ENCODE measurements at regions not wholly inside any gene's neighbourhood (a gene's known extent, or its start where the extent isn't known, plus 50 kb on each side); places are given as distances from the start of the nearest gene placed in this dataset.

GRCh38 chr6:138607478-138608433 is 108.5 kb upstream of the NHSL1 start:
- Mint-ChIP-seq H3K27me3 (no peaks in the 10 kb centered on the region), H3K4me3 (ENCODE audit: low read depth) (no peak overlapping the region), H3K4me1 (ENCODE audit: low read depth) (peaks cover 8% of the 10 kb centered on the region), H3K36me3 (ENCODE audit: insufficient read depth) (no peaks in the 10 kb centered on the region), H3K9me3 (ENCODE audit: low read depth) (no peaks in the 10 kb centered on the region), H3K27ac (no peak overlapping the region)
- no peak for TF ChIP-seq CTCF (IDR thresholded peaks at IDR 0.05; ENCODE audit: unreplicated experiment)
- DNase-seq (ENCODE audit: low spot score, unreplicated experiment): no peak

- Mint-ChIP-seq H3K27me3 (no peaks in the 10 kb centered on the region), H3K4me3 (ENCODE audit: low read depth) (no peak overlapping the region), H3K9me3 (ENCODE audit: low read depth) (no peaks in the 10 kb centered on the region), H3K27ac (no peak overlapping the region), H3K4me1 (ENCODE audit: low read depth) (peaks cover 8% of the 10 kb centered on the region), H3K36me3 (ENCODE audit: insufficient read depth) (no peaks in the 10 kb centered on the region)
- no peak for DNase-seq (ENCODE audit: low spot score, unreplicated experiment)
- no peak for TF ChIP-seq CTCF (IDR thresholded peaks at IDR 0.05; ENCODE audit: unreplicated experiment)
Observed at GRCh38 chr6:138608896-138609295, 109.6 kb upstream of the NHSL1 start.

- no peak overlapping the region for H3K4me3 Mint-ChIP-seq (ENCODE audit: low read depth)
- no peaks in the 10 kb centered on the region for H3K36me3 Mint-ChIP-seq (ENCODE audit: insufficient read depth)
- peaks cover 8% of the 10 kb centered on the region for H3K4me1 Mint-ChIP-seq (ENCODE audit: low read depth)
- TF ChIP-seq CTCF (IDR thresholded peaks at IDR 0.05; ENCODE audit: unreplicated experiment): no peak
- no peaks in the 10 kb centered on the region for H3K9me3 Mint-ChIP-seq (ENCODE audit: low read depth)
- H3K27me3 Mint-ChIP-seq: no peaks in the 10 kb centered on the region
- DNase-seq (ENCODE audit: low spot score, unreplicated experiment): no peak
- H3K27ac Mint-ChIP-seq: no peak overlapping the region
Observed at GRCh38 chr6:138609801-138610430, 110.6 kb upstream of the NHSL1 start.

GRCh38 chr6:138610816-138611215 is 111.5 kb upstream of the NHSL1 start:
- H3K36me3 Mint-ChIP-seq (ENCODE audit: insufficient read depth): no peaks in the 10 kb centered on the region
- TF ChIP-seq CTCF (IDR thresholded peaks at IDR 0.05; ENCODE audit: unreplicated experiment): no peak
- peaks cover 4% of the 10 kb centered on the region for H3K4me1 Mint-ChIP-seq (ENCODE audit: low read depth)
- no peak overlapping the region for H3K27ac Mint-ChIP-seq
- H3K9me3 Mint-ChIP-seq (ENCODE audit: low read depth): no peaks in the 10 kb centered on the region
- H3K4me3 Mint-ChIP-seq (ENCODE audit: low read depth): no peak overlapping the region
- no peaks in the 10 kb centered on the region for H3K27me3 Mint-ChIP-seq
- no peak for DNase-seq (ENCODE audit: low spot score, unreplicated experiment)

- no peak for DNase-seq (ENCODE audit: low spot score, unreplicated experiment)
- Mint-ChIP-seq H3K36me3 (ENCODE audit: insufficient read depth) (no peaks in the 10 kb centered on the region), H3K4me3 (ENCODE audit: low read depth) (no peak overlapping the region), H3K27me3 (no peaks in the 10 kb centered on the region), H3K4me1 (ENCODE audit: low read depth) (peaks cover 9% of the 10 kb centered on the region), H3K27ac (no peak overlapping the region), H3K9me3 (ENCODE audit: low read depth) (no peaks in the 10 kb centered on the region)
- no peak for TF ChIP-seq CTCF (IDR thresholded peaks at IDR 0.05; ENCODE audit: unreplicated experiment)
Observed at GRCh38 chr6:138614151-138614550, 114.9 kb upstream of the NHSL1 start.
